CD4-positive, alpha-beta T cell treated with Interleukin-17A for 1 hour (primary cell): ENCODE measurements at regions not wholly inside any gene's neighbourhood (a gene's known extent, or its start where the extent isn't known, plus 50 kb on each side); places are given as distances from the start of the nearest gene placed in this dataset.
"Not testable (repeated sequence)": the region's sequence is repeated elsewhere in the genome, so short reads cannot be mapped to it uniquely, and the experiment has no call there.

Experiments
- DNase-seq: peaks from one replicate; pipeline ENCODE4 v3.0.0-alpha.2; 2020

GRCh38 chr9:39567396-39567795 lies 211.9 kb downstream of the SPATA31A1 start:
- not testable (repeated sequence) for DNase-seq

GRCh38 chr9:39568900-39569299 lies 213.4 kb downstream of the SPATA31A1 start:
- not testable (repeated sequence) for DNase-seq

- DNase-seq = not testable (repeated sequence)
These were observed 217.9 kb downstream of the SPATA31A1 start for GRCh38 chr9:39573024-39574022.

DNA sequence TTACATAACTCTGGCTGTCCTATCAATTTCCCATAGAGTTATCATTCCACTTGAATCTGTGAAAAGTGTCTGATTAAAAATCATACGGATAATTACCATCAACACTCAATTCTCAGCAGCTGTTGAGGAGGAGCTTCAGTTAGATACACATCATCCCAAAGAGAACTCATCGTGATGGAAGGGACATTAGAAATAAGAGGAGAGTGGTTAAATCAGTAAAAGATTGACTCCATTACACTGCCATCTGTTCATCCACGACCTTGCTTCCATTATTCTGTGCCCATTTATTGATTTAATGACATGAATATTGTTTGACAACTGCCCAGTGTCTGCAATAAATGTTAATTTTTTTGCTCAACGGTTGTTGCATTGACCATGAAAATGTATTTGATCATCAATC lies 223.5 kb downstream of the SPATA31A1 start:
- DNase-seq = not testable (repeated sequence)

DNA sequence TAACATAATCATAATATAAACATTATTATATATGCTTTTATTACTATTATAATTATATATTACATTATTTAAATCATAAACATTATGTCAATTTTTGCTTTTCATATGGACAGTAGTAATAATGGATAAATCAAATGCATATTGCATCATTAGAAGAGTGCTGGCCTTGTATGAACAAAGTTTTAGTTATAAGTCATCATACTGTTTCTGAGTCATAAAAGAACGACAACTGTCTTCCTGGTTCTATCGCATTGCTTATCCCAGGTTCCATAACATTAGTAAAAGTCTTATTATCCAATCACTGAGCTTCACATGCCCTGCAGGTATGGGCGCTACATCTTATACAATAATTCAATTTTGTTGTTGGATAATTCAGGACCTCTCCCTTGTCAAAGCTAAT lies 225.8 kb downstream of the SPATA31A1 start:
- not testable (repeated sequence) for DNase-seq

DNA sequence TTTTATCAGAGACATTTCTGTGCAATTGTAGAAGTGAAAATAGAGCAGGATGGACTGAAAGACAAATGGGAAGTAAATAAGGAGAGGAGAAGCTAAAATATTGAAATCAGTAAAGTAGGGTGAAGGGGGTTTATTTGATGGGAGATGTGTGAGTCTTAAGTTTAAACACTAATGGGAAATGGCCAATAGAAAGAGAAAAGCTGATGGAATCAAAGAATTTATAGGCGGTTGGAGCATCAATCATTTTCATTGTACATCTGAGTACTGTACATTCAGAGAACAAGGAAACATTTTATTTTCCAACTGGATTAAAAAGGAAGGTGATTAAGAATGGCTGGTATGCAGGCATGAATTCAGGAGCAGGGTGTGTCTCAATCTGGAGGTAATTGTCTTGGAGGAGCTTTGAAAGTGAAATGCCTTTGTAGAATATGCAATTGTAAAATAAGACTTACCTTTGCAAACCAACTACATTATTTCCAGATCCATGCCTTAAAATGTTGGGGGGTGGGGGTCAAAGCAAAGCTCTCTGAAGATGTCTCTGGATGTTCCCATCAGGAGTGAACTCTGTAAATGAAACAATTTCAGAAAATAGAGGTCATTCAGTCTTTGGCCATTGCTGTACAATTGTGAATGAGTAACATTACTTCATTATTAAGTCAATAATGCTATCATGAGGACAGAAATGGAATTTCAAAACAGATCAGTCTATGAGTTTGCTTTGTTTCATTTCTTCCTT lies 227.4 kb downstream of the SPATA31A1 start:
- not testable (repeated sequence) for DNase-seq

DNA sequence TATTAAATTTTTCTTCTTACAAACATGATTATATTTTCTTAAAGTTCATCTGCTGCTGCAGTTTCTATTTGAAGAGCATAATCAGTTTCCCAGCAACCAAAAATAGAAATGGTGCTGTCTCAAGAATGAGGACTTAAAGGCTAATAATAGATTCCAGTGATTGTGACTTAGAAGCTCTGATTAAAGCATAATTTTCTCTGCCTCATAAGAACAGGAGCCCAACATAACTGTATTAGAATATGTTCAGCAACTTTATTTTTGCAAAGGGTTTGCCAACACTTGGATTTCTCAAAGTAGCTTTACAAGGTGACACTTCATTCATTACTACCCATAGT lies 227.9 kb downstream of the SPATA31A1 start:
- not testable (repeated sequence) for DNase-seq

GRCh38 chr9:39585233-39585632 lies 229.8 kb downstream of the SPATA31A1 start:
- DNase-seq = not testable (repeated sequence)

DNA sequence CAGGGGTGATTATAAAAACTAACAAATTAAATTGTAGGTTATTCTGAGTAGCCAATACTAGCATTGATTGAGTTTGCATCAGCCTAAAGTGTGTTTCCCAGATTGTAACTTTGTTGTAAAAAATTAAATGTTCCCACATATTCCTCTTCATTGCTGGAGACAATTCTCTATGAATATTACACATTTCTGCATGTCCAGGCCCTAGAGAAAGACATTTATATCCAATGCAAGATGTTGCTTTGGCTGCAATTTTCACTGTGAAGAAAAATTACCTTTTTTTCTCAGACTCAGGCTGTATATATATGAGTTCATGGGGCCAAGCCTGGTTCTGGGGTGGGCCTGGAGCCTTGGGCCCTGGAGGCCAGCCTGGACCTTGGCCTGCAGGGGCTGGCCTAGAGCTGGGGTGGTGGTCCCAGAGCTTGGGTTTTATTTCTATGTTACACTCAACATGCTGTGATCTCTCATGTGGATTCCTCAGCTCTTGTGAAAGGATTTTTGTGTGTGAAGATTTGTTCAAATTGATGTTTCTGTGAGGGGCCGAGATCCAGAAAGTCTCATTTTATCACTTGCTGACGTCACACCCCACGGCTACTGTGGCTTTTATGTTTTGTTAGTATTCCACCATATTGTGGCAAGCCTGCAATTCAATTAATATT lies 232.5 kb downstream of the SPATA31A1 start:
- no peak for DNase-seq

- no peak for DNase-seq
These were observed 233.2 kb downstream of the SPATA31A1 start for GRCh38 chr9:39588500-39589137.

- not testable (repeated sequence) for DNase-seq
These were observed 248.6 kb downstream of the SPATA31A1 start for GRCh38 chr9:39604089-39604488.

DNA sequence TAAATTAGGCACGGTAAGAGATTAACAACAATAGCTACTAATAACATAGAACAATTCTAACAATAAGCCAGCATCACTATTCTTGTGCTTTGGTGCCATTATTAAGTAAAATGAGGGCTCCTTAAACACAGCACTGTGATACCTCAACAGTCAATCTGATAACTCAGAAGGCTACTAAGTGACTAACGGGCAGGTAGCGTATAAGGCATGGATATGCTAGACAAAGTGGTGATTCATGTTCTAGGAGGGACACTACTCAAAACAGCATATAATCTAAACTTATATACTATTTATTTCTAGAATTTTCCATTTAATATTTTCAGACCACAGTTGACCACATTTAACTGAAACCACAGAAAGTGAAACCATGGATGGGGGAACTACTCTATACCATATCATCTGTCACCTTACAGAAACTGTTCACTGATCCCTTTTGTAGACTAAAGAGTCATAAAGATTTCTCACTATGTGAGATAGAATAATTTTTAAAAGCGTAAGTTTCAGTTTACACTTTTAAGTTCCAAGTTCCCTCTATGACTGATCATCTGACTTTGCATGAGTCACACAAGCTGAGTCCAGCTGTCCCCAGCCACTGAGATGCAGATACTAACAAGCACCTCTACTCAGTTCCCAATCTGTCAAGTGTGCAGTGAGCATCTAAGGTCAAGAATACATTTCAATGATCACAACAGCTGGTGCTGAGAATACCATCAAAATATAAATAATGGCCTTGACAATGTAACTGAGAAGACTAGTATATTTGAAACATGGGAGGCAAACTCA lies 256.2 kb downstream of the SPATA31A1 start:
- not testable (repeated sequence) for DNase-seq

GRCh38 chr9:39616480-39616879 lies 261.0 kb downstream of the SPATA31A1 start:
- not testable (repeated sequence) for DNase-seq

GRCh38 chr9:39624048-39624447 lies 268.6 kb downstream of the SPATA31A1 start:
- DNase-seq = not testable (repeated sequence)

GRCh38 chr9:39632071-39632470 lies 276.6 kb downstream of the SPATA31A1 start:
- not testable (repeated sequence) for DNase-seq

DNA sequence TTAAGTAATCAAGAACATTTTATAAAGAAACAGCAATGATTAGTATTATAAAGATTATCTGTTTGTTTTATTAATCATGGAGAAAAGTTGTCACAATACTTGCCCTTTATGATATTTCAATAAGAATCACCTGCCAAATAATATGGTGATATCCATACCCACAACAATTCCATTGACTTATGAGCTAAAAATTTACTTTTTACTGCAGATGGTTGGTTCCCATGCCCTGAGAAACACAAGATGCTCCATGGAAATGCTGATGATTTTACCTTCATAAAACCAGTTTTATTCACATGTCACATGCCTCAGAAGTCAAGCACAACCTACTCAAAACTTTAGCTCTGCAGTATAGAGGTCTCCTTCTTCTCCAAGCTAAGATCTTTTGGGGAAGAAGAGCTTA lies 293.6 kb downstream of the SPATA31A1 start:
- not testable (repeated sequence) for DNase-seq

- not testable (repeated sequence) for DNase-seq
These were observed 301.6 kb downstream of the SPATA31A1 start for GRCh38 chr9:39656960-39657603.

- DNase-seq = not testable (repeated sequence)
These were observed 307.6 kb downstream of the SPATA31A1 start for GRCh38 chr9:39663020-39663419.

DNA sequence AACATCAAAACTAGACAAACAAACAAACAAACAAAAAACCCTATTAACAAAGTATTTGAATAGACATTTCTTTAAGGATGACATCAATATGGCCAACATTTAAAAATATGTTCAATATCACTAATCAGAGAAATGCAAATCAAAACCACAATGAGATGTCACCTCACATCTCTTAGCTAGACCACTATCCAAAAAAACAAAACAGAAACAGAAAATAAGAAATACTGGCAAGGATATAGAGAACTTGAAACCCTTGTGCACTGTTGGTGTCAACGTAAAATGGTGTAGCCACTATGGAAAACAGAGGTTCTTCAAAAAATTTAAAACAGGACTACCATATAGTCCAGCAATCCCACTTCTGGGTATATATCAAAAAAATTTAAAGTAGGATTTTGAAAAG lies 308.2 kb downstream of the SPATA31A1 start:
- DNase-seq = not testable (repeated sequence)

DNA sequence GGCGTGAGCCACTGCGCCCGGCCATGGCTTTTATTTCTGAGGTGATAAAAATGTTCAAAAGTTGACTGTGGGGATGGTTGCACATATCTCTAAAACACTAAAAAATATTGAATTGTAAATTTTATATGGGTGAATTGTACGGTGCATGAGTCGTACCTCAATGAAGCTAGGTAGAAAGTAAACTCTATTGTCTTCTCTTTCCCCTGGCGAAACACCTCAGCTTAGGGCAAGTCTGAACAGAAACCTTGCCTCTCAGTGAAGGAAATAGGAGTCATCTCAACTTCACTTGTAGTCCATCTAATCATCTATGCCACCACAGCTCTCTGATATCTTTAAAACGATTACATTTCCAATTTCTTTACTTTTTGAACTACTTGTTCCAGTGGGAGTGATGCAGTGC lies 309.6 kb downstream of the SPATA31A1 start:
- not testable (repeated sequence) for DNase-seq
